Fibroblast of skin of right biceps (primary cell): ENCODE measurements at regions not wholly inside any gene's neighbourhood (a gene's known extent, or its start where the extent isn't known, plus 50 kb on each side); places are given as distances from the start of the nearest gene placed in this dataset.
"Not testable (repeated sequence)": the region's sequence is repeated elsewhere in the genome, so short reads cannot be mapped to it uniquely, and the experiment has no call there.

Experiments used
- DNase-seq: peaks from one replicate; pipeline ENCODE4 v3.0.0-alpha.2; 2013

DNA sequence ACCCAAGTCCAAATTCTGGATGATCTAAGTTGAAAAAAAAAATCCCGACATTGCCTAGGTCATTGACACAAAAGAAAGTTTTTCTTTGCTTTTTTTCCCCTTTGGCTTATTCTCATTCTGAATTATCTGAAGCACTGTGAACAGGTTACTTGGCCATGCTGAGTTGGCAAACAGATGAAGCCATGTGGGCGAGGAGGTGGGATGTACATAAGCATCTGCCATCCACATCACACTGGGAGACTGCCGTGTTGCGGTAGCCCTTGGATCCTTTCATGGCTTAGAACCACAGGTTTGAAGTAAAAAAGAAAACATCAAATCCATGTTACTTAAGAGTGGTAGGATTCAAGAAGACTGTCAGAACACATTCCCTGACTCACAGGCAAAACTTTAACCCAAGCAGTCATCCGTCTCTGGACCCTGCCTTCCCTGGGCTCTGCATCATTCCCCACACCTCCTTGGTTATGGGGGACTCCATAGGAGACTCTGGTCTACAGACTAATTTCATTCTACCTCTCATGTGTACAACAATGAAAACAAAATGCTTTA lies 242.5 kb upstream of the SERP2 start:
- no peak for DNase-seq

- no peak for DNase-seq
Measured at GRCh38 chr13:44132710-44133109, 240.9 kb upstream of the SERP2 start.

DNA sequence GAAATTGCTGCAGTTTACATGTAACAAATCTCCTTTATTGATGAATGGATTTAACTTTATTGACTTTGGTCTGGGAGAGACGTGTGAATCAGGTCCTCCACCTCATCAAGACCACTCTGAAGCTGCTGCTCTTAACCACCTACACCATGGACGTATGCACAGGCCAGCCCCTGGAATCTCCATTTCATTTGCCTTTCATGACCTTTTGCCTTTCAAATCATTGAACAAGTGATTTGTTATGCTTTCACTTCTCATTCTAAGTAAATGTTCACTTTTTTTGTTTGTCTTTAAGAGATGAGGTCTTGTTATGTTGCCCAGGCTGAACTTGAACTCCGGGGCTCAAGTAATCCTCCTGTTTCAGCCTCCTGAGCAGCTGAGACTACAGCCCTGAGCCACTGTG lies 240.0 kb upstream of the SERP2 start:
- no peak for DNase-seq

- DNase-seq = peak; percentile 32
Measured at GRCh38 chr13:44135566-44135965, 238.1 kb upstream of the SERP2 start.

- DNase-seq = no peak
Measured at GRCh38 chr13:44136696-44137268, 236.8 kb upstream of the SERP2 start.

DNA sequence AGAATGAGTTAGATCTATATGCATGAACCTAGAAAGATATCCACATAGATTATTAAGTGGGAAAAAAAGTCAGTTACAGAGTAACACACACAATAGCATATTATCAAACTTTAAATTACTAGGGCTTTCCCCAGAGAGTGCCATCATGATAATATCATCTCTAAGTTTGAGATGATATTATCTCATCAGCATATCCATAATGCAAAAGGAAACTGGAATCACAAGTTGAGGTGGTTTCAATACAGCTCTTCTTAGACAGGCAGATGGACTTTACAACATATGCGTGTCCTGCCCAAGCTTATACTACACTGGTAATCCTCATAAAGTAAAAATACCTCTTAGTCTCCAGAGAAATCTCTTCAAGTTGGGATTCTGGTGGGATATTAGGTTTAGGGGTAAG lies 236.2 kb upstream of the SERP2 start:
- no peak for DNase-seq

DNA sequence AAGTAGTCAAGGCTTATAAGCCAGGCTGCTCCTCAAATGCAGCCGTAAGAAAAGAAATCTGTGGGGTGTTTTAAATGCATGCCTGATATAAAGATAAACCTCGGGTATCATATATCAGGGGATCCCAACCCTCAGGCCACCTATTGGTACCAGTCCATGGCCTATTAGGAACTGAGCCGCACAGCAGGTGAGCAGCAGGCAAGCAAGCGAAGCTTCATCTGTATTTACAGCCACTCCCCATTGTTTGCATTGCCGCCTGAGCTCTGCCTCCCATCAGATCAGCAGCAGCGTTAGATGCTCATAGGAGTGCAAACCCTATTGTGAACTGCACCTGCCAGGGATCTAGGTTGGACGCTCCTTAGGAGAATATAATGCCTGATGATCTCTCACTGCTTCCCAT lies 233.5 kb upstream of the SERP2 start:
- no peak for DNase-seq

DNA sequence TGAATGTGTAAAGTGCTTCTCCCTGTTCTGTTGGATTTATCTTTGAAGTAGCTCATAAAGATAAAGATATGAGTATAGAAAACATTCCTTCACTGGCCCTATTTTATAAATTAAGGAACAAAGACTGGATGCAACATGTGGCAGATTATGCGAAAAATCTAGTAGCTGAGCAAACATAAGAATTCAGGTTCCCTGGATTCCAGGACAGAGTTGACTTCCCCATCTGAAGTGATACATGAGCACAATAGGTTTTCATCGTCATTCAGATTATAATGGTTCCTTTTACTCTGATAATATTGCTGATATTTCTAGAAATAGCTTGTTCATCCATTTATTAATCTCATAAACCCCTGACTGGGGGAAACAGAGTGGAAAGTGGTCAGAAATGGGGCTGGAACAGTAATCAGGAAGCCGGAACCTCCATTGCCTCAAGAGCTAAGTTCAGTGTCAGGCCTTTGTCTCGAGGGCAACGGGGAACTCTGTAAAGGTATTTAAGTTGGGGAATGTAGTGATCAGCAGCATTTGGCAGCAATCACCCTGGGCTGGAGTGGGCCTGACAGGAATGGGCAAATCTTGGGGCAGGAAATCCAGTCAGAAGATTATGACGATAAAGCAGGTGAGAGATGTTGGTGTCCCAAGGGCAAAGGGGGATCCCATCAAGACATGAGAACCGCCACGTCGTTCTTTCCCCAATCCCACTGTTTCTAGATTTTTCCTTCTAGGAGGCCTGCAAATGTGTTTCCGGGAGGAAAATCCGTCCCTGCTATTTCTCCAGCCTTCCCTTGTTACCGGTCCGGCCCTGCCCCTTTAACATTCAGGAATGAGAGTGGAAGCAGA lies 232.5 kb upstream of the SERP2 start:
- peak; percentile 27 for DNase-seq

GRCh38 chr13:44141725-44142539 lies 231.7 kb upstream of the SERP2 start:
- peak; percentile 95 for DNase-seq

- DNase-seq = no peak
Measured at GRCh38 chr13:44142540-44142867, 231.1 kb upstream of the SERP2 start.

DNA sequence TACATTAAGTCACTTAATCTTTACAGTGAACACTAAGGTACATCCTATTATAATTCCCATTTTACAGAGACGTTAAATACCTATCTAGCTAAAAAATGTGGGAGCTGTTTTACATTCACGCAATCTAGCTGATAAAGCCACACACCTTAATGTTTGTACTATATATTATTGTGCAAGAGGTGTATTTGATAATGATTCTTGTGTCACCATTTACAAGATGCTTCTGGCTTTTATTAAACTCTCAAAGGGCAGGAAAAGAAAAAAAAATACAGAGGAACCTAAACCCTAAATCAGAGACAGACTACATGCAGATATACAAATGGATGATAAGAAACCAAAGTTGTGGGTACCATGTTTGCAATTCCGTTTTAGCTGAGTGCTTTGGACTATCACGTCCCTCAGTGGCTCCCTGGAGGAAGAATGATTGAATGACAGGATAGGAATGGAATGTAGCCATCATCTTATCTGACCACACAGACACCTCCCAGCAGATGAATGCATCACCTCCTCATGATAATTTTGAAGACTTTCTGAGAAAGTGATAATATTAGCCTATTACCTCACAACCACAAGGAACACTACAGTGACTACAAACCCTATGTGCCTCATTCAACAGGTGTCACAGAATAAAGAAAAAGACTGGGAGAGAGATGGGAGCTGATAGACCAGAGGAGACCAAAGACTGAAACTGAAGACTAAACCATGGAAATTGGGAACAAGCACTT lies 230.5 kb upstream of the SERP2 start:
- peak; percentile 63 for DNase-seq

GRCh38 chr13:44146138-44146537 lies 227.5 kb upstream of the SERP2 start:
- no peak for DNase-seq

GRCh38 chr13:44147233-44147632 lies 226.4 kb upstream of the SERP2 start:
- DNase-seq = no peak

GRCh38 chr13:44147648-44148047 lies 226.0 kb upstream of the SERP2 start:
- DNase-seq = no peak

GRCh38 chr13:44148159-44148914 lies 225.3 kb upstream of the SERP2 start:
- no peak for DNase-seq

DNA sequence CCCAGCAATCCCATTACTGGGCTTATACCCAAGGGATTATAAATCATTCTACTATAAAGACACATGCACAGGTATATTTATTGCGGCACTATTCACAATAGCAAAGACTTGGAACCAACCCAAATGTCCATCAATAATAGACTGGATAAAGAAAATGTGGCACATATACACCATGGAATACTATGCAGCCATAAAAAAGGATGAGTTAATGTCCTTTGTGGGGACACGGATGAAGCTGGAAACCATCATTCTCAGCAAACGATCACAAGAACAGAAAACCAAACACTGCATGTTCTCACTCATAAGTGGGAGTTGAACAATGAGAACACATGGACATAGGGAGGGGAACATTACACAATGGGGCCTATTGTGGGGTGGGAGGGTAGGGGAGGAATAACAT lies 224.4 kb upstream of the SERP2 start:
- not testable (repeated sequence) for DNase-seq

DNA sequence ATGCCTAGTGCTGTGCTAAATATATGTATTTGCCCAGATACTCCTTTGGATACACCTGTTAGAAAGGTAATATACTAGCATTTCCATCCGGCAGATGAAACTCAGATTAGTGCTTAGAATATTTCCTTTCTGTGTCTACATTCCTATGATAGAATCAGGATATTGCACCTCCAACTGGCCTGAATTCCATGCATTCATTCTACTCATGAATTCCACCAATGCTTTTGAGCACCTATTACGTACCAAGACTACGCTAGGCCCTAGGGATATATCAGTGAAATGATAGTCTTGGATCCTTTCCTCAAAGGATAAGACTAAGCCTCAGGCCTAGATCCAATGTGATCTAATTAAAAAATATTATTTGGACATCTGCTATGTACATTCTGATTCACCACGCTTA lies 223.8 kb upstream of the SERP2 start:
- DNase-seq = no peak

DNA sequence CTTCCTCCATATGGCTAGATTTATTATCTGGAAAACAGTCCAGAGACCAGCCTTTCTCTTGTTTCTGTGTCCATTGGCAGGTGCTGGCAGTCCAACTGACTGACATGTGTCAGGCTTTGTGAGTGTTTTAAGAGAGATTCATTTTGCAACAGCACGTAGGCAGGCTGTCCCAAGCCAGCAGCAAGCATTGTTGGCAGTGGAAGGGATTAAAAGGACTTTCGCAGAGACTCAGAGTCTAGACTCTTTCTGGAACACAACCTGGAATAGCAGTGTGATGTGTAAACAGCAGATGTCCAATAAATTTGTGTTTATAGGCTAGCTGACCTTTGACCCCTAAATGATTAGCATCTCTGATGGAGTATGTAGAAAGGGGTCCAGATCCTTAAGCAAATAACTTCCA lies 222.2 kb upstream of the SERP2 start:
- DNase-seq = no peak

DNA sequence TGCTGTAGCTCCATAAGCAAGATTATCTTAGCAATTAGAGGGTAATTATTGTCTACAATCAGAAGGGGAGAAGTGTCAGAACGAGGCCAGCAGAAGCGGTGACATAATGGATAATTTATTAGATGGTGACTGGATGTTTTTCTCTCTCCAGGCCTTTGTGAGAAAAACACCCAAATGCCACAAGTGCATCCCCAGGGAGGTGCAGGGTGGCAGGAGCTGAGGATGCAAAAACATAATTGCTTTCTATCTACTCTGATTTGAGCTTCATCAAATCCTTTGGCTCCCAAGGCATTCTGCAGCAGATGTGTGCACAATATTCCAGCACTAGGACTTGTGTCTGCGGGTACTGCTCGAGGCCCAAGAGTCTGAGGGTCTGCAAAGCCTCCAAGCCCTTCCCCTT lies 220.1 kb upstream of the SERP2 start:
- DNase-seq = no peak

DNA sequence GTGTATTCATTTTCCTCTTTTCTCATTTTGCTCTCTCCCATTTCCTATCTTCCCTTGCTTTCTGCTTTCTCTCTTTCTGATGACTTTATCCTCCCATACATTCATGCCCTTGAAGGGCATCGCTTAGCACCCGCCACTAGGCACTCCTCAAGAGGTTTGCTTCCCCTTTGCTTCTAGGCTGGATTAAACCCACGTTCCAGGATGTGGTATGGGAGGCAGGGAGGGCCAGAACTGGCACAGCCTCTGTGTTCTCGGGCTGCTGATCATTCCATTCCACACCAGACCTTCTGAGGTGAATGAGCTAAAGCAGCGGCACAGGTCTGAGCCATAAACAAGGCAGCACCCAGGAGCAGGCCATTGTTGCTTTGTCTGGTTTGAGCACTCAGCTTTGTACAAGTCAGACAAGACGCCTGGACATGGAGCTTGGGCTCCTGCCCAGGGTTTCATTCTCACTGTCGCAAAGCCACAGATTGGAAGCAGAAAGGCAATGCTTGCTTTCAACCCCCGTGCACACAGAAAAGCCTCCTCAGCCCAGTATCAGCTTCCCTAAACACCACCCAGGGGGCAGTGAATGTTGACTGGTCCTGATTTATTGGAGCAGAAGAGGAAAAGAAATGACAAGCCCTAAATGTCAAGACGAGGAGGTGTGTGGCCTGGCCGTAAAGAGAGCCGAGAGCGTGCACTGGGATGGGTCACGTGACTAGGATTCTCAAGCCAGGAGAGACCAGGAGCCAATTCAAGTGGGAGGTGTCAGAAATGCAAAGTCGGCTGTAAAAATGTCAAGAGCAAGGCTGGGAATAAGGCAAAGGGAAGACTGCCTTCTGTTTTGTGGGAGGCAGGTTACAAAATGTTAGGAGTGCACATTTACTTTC lies 218.0 kb upstream of the SERP2 start:
- no peak for DNase-seq

DNA sequence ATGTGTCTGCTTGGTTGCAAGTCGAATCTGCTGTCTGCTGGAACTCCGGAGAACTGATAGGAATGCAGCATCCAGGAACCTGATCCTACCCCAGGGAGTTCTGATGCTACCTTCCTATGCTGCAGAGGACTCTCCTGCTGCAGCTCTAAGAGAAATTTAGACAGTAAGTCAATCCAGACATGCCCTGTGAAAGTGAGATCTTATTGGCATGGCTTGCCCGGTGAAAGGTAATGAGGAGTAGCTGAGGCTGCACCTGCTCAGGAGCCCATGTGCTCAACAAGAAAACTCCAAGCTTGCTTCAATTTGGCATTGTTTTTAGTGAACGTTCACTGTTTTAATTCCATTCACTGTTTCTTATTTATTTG lies 217.3 kb upstream of the SERP2 start:
- DNase-seq = no peak
